SIG-M5 treated with dmso at 0.1 percent for 504 hours (cell line): ENCODE measurements at regions not wholly inside any gene's neighbourhood (a gene's known extent, or its start where the extent isn't known, plus 50 kb on each side); places are given as distances from the start of the nearest gene placed in this dataset.
"Not testable (repeated sequence)": the region's sequence is repeated elsewhere in the genome, so short reads cannot be mapped to it uniquely, and the experiment has no call there.

Experiments used
- DNase-seq: peaks from one replicate; lab custom pipeline; 2025; ENCODE audit not compliant: unreplicated experiment; lab: John Stamatoyannopoulos, UW

- DNase-seq, result peak; percentile 61
These were observed 50.9 kb upstream of the HSPB3 start for GRCh38 chr5:54404568-54404967.

GRCh38 chr5:54403885-54404416 lies 51.5 kb upstream of the HSPB3 start:
- no peak for DNase-seq

GRCh38 chr5:54403121-54403520 lies 52.4 kb upstream of the HSPB3 start:
- DNase-seq, result no peak

GRCh38 chr5:54401515-54401914 lies 54.0 kb upstream of the HSPB3 start:
- peak; percentile 52 for DNase-seq

GRCh38 chr5:54398191-54398590 lies 57.3 kb upstream of the HSPB3 start:
- DNase-seq, result no peak

- DNase-seq, result no peak
These were observed 58.1 kb upstream of the HSPB3 start for GRCh38 chr5:54397420-54397819.

GRCh38 chr5:54393007-54393406 lies 62.5 kb upstream of the HSPB3 start:
- not testable (repeated sequence) for DNase-seq

GRCh38 chr5:54390539-54391031 lies 64.9 kb upstream of the HSPB3 start:
- DNase-seq, result no peak

GRCh38 chr5:54390015-54390414 lies 65.5 kb upstream of the HSPB3 start:
- peak; percentile 18 for DNase-seq

- DNase-seq, result not testable (repeated sequence)
These were observed 66.1 kb upstream of the HSPB3 start for GRCh38 chr5:54389399-54389798.

- no peak for DNase-seq
These were observed 66.7 kb upstream of the HSPB3 start for GRCh38 chr5:54388811-54389210.

GRCh38 chr5:54388409-54388808 lies 67.1 kb upstream of the HSPB3 start:
- no peak for DNase-seq

- DNase-seq, result no peak
These were observed 67.8 kb upstream of the HSPB3 start for GRCh38 chr5:54387659-54388232.

GRCh38 chr5:54387031-54387430 lies 68.5 kb upstream of the HSPB3 start:
- no peak for DNase-seq

GRCh38 chr5:54385994-54386393 lies 69.5 kb upstream of the HSPB3 start:
- no peak for DNase-seq

- DNase-seq, result no peak
These were observed 71.1 kb upstream of the HSPB3 start for GRCh38 chr5:54384356-54384933.

GRCh38 chr5:54383941-54384340 lies 71.6 kb upstream of the HSPB3 start:
- DNase-seq, result no peak

GRCh38 chr5:54383225-54383901 lies 72.1 kb upstream of the HSPB3 start:
- DNase-seq, result no peak

GRCh38 chr5:54381319-54381718 lies 70.9 kb upstream of the ARL15 start:
- DNase-seq, result not testable (repeated sequence)

GRCh38 chr5:54379590-54379989 lies 69.2 kb upstream of the ARL15 start:
- DNase-seq, result no peak

GRCh38 chr5:54378707-54379106 lies 68.3 kb upstream of the ARL15 start:
- no peak for DNase-seq

GRCh38 chr5:54377339-54377738 lies 67.0 kb upstream of the ARL15 start:
- DNase-seq, result not testable (repeated sequence)
